ENCODE measurements at regions not wholly inside any gene's neighbourhood (a gene's known extent, or its start where the extent isn't known, plus 50 kb on each side); places are given as distances from the start of the nearest gene placed in this dataset.

DNA sequence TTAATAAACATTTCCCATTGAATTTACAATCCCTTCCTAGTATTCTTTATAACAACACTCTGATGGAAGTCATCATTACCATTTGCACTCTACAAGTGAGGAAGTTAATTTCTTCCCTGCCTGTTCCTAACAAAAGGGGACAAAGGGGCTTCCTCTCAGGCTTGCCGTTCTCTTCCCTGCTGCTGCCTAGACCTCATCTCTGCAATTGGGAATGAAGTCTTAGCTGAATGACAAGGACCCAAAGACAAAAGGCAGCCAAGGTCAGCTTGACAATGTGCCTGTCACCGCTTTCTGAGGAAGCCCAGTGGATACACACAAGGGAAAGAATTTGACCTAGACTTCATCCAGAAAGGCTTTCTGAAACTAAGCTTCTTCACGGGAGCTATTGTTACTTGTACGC, 416.4 kb downstream of the CMPK2 start:
- TF ChIP-seq CTCF (IDR thresholded peaks at IDR 0.05), result no peak
- TF ChIP-seq POLR2A (IDR thresholded peaks at IDR 0.05), result no peak
- no peak for TF ChIP-seq POLR2AphosphoS5 (IDR thresholded peaks at IDR 0.05)
